WI38 (cell line): ENCODE measurements at regions not wholly inside any gene's neighbourhood (a gene's known extent, or its start where the extent isn't known, plus 50 kb on each side); places are given as distances from the start of the nearest gene placed in this dataset.
"Not testable (repeated sequence)": the region's sequence is repeated elsewhere in the genome, so short reads cannot be mapped to it uniquely, and the experiment has no call there.

Experiments
- H3K4me3 ChIP-seq: 2 replicates; pipeline ENCODE4 v1.5.1; 2011; ENCODE audit warnings: low read depth, mild to moderate bottlenecking, control low read depth, low read length
- CTCF ChIP-seq: IDR thresholded peaks from 2 replicates; pipeline ENCODE4 v1.5.1; 2012; ENCODE audit warnings: low read depth, mild to moderate bottlenecking, control low read depth, low read length

GRCh38 chr9:23041466-23041865 lies 594.8 kb downstream of the DMRTA1 start:
- H3K4me3 ChIP-seq: no peak overlapping the region
- no peak for TF ChIP-seq CTCF

GRCh38 chr9:23044549-23044948 lies 597.9 kb downstream of the DMRTA1 start:
- no peak for TF ChIP-seq CTCF
- no peak overlapping the region for H3K4me3 ChIP-seq

GRCh38 chr9:23046026-23046425 lies 599.4 kb downstream of the DMRTA1 start:
- not testable (repeated sequence) for H3K4me3 ChIP-seq

GRCh38 chr9:23050548-23050947 lies 603.9 kb downstream of the DMRTA1 start:
- TF ChIP-seq CTCF: no peak
- no peak overlapping the region for H3K4me3 ChIP-seq

GRCh38 chr9:23073136-23073535 lies 626.5 kb downstream of the DMRTA1 start:
- H3K4me3 ChIP-seq: no peak overlapping the region
- no peak for TF ChIP-seq CTCF

GRCh38 chr9:23079798-23080197 lies 633.2 kb downstream of the DMRTA1 start:
- no peak overlapping the region for H3K4me3 ChIP-seq
- no peak for TF ChIP-seq CTCF

- H3K4me3 ChIP-seq: no peak overlapping the region
- no peak for TF ChIP-seq CTCF
These were observed 634.8 kb downstream of the DMRTA1 start for GRCh38 chr9:23081377-23081776.

- TF ChIP-seq CTCF: no peak
These were observed 642.3 kb downstream of the DMRTA1 start for GRCh38 chr9:23088932-23089364.

More at GRCh38 chr9:23088932-23089364, 642.3 kb downstream of the DMRTA1 start:
- H3K4me3 ChIP-seq: no peak overlapping the region
